ACC112 (cell line): ENCODE measurements at regions not wholly inside any gene's neighbourhood (a gene's known extent, or its start where the extent isn't known, plus 50 kb on each side); places are given as distances from the start of the nearest gene placed in this dataset.

Source experiments
- H2AFZ ChIP-seq: fragments of 200-600 bp; sonication (generic); one replicate; pipeline ENCODE4 v1.6.0; 2017; ENCODE audit warnings: antibody characterized with exemption, low read length; ENCODE audit not compliant: unreplicated experiment
- H3K27ac ChIP-seq: fragments of 200-600 bp; sonication (generic); 2 replicates; pipeline ENCODE4 v1.5.1; 2014; ENCODE audit warnings: low read depth, mild to moderate bottlenecking, antibody characterized with exemption, low read length, moderate library complexity
- H3K27me3 ChIP-seq: fragments of 200-600 bp; sonication (generic); 2 replicates; pipeline ENCODE4 v1.6.1; 2014; ENCODE audit warnings: mild to moderate bottlenecking, antibody characterized with exemption, low read length, moderate library complexity, mixed read lengths; ENCODE audit not compliant: insufficient read depth
- H3K36me3 ChIP-seq: fragments of 200-600 bp; sonication (generic); 2 replicates; pipeline ENCODE4 v1.6.1; 2016; ENCODE audit warnings: mild to moderate bottlenecking, antibody characterized with exemption, low read length, moderate library complexity, mixed read lengths; ENCODE audit not compliant: insufficient read depth
- H3K4me1 ChIP-seq: fragments of 200-600 bp; sonication (generic); one replicate; pipeline ENCODE4 v1.6.1; 2016; ENCODE audit warnings: low read length, mixed read lengths; ENCODE audit not compliant: insufficient read depth, unreplicated experiment, control insufficient read depth
- H3K4me3 ChIP-seq: fragments of 200-600 bp; sonication (generic); 2 replicates; pipeline ENCODE4 v1.5.1; 2014; ENCODE audit warnings: mild to moderate bottlenecking, low read depth, low read length
- H3K79me2 ChIP-seq: fragments of 200-600 bp; sonication (generic); one replicate; pipeline ENCODE4 v1.6.0; 2016; ENCODE audit warnings: low read length; ENCODE audit not compliant: control insufficient read depth, unreplicated experiment, insufficient read depth

DNA sequence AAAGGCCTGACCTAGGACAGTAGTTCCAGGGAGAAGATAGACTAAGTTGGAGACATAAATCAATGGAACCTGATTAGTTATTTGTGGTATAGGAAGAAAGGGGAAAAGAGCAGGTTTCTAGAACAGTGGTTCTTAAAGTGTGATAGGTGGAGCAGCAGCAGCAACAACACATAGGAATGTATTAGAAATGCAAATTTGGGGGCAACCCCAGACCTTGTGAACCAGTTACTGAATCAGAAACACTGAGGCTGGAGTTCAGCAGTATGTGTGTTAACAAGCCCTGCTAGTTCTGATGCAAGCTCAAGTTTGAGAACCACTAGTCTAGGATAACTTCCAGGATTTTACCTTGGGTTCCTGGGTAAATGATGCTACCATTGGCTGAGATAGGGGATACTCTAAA lies 308.7 kb downstream of the EMP1 start:
- Histone ChIP-seq H2AFZ (no peak overlapping the region), H3K4me1 (no peaks in the 10 kb centered on the region), H3K27me3 (0 out of 2 replicates have a peak, but pooled peaks cover 11% of the 10 kb centered on the region), H3K27ac (no peak overlapping the region), H3K36me3 (no peaks in the 10 kb centered on the region), H3K4me3 (no peak overlapping the region), H3K79me2 (no peaks in the 10 kb centered on the region)

DNA sequence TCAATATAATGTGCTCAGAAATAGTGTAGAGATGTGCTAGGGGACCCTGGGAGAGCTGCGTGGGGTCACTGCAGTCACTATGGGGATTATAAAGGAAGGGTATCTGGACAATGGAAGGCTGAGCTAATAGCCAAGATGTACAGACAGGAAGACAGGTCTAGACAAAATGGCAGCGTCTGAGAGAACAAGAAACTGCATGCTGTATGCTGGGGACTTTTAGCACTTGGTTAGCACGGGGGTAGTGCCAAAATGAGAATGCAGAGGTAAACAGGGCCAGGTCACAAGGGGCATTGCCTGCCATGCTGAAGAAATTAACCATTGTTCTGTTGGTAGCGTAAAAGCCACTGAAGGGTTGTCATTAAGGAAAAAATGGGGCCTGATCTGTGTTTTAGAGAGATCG lies 308.2 kb downstream of the EMP1 start:
- Histone ChIP-seq H2AFZ (no peak overlapping the region), H3K27ac (no peak overlapping the region)

DNA sequence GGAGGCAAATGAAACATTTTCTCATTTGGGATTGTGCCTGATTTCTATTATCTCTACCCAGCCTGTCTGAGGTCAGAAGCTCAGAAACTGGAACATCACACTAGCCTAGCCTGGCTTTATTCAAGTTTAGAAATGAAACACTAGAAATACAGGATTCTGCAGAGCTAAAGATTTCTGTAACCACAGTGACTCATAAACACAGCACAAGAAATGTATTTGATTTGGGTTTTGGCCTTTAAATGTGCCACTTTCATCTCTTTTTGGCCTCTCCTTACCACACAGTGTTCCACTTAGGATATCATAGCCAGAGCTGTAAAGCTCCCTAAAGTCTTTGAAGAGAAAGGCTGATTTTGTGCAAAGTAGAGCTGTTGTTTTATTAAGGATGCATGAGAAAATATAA lies 307.5 kb downstream of the EMP1 start:
- Histone ChIP-seq H3K4me1 (no peaks in the 10 kb centered on the region), H3K4me3 (no peak overlapping the region), H3K36me3 (no peaks in the 10 kb centered on the region), H3K79me2 (no peaks in the 10 kb centered on the region), H3K27ac (no peak overlapping the region), H3K27me3 (peaks cover 6% of the 10 kb centered on the region), H2AFZ (no peak overlapping the region)

More for the DNA sequence above, 308.2 kb downstream of the EMP1 start:
- no peaks in the 10 kb centered on the region for H3K36me3 ChIP-seq
- H3K27me3 ChIP-seq, result peaks cover 6% of the 10 kb centered on the region; the same call in 1 of the 2 replicates
- no peak overlapping the region for H3K4me3 ChIP-seq
- no peaks in the 10 kb centered on the region for H3K79me2 ChIP-seq
- H3K4me1 ChIP-seq, result no peaks in the 10 kb centered on the region

DNA sequence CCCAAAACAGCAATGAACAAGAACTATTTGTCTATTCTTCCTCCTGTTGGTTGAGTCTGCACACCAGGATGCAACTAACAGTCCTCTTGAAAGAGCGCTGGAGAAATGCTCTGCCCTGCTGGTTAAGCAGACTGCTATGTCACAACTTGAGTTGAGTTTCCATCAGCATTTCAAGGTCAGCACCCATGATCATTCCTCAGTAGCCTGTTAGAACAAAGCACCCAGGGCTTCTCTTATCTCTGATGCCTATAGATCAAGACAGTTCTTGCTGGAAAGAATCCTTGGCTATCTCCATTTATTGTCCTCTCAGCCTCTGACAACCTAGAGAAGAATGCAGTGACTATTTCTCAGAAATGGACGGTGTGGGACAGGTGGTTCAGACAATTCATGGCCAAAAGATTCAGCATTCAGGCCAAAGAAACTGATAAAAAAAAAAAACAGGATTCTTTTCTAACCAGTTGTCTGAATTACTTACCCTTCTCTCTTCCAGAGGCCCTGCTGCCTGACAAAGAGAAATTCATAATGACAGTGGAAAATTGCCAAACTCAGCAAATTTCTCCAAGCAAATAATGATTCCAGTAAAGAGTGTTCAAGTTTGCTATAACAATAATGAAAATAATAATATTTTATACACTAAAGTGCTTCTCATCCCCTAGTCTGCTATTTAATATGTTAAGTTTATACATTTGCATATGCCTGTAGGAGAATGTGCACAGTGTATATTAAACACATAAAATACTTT lies 306.7 kb downstream of the EMP1 start:
- H3K79me2 ChIP-seq, result no peaks in the 10 kb centered on the region
- H3K36me3 ChIP-seq, result no peaks in the 10 kb centered on the region
- H2AFZ ChIP-seq, result no peak overlapping the region
- H3K27me3 ChIP-seq, result peaks cover 9% of the 10 kb centered on the region
- no peaks in the 10 kb centered on the region for H3K4me1 ChIP-seq
- no peak overlapping the region for H3K27ac ChIP-seq
- H3K4me3 ChIP-seq, result no peak overlapping the region

DNA sequence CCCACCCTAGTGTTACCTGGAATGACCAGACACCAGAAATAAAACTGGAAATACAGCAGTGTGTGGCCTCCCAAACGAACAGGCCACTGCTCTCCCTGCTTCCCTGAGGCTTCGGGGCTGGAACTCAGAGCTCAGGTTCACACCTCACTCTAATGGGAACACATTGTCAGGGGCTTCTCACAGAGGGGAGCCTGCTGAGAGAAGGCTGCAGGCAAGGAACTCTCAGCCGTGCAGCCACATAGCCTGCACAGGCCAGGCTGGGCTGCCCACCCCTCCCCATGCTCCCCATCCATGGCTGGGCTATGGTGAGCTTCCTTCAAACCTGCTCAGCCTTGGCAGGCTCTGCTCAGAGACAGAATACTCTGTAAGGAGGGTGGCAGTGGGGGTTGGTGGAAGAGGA lies 302.5 kb downstream of the EMP1 start:
- Histone ChIP-seq H2AFZ (no peak overlapping the region), H3K4me3 (no peak overlapping the region), H3K36me3 (no peaks in the 10 kb centered on the region)

DNA sequence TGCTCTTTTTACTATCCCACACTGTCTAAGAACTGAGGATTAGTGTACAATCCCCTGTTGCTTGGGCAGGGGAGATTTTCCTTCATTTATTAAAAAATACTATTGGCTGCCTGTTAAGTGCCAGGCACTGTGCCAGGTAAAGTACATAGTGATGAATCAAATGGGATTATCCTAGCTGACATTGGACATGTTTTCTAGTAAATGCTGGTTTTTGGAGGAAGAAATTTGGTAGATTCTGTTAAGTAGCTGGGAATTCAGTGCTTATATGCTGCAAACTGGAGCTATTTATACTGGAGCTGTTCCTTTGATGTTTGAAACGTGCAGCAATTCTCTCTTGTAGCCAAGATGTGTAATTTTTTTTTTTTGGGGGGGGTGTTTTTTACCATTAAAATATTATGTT lies 299.6 kb downstream of the EMP1 start:
- H2AFZ ChIP-seq, result no peak overlapping the region
- no peak overlapping the region for H3K4me3 ChIP-seq
- no peaks in the 10 kb centered on the region for H3K79me2 ChIP-seq
- no peak overlapping the region for H3K27ac ChIP-seq
- H3K27me3 ChIP-seq, result peaks cover 32% of the 10 kb centered on the region
- no peaks in the 10 kb centered on the region for H3K4me1 ChIP-seq
- H3K36me3 ChIP-seq, result no peaks in the 10 kb centered on the region

More for the DNA sequence above, 302.5 kb downstream of the EMP1 start:
- Histone ChIP-seq H3K27me3 (peaks cover 29% of the 10 kb centered on the region), H3K4me1 (no peaks in the 10 kb centered on the region), H3K79me2 (no peaks in the 10 kb centered on the region), H3K27ac (no peak overlapping the region)

DNA sequence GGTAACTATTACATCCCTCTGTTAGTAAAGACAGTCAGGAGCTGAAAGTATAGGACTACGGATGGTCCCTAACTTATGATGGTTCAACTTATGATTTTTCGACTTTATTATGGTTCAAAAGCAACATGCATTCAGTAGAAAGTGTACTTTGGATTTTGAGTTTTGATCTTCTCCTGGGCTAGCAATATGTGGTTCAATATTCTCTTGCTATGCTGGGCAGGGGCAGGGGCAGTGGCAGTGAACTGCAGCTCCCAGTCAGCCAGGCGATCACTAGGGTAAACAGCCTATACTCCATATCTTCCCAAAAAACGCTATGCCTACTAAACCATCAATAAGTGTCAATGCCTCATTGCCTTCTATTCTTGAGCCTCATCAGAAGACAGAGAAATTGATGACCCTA lies 292.7 kb downstream of the EMP1 start:
- Histone ChIP-seq H3K36me3 (no peaks in the 10 kb centered on the region), H3K79me2 (no peaks in the 10 kb centered on the region), H2AFZ (no peak overlapping the region), H3K27ac (no peak overlapping the region), H3K4me1 (no peaks in the 10 kb centered on the region), H3K27me3 (peaks cover 5% of the 10 kb centered on the region; the same call in 1 of the 2 replicates), H3K4me3 (no peak overlapping the region)

DNA sequence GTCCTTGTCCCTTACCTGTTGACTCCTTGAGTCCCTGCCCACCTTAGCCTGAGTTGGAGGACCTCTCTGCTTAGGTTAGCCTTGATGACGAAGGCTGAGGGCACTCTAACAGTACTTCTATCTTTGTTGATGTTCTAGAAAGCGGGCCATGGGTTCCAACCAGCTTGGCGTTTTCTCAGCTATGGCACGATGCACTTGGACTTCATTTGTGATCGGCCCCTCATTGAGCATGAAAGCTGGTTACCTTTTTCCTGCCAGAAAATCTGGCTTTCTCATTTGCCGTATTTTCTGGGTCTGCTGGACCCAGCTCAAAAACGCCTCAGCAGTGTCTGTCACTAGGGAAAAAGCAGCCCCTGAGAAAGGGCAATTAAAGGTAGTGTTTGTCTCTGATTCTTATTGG lies 290.8 kb downstream of the EMP1 start:
- H3K4me3 ChIP-seq, result no peak overlapping the region
- no peaks in the 10 kb centered on the region for H3K79me2 ChIP-seq
- H3K27me3 ChIP-seq, result 0 out of 2 replicates have a peak, but pooled peaks cover 3% of the 10 kb centered on the region
- H3K36me3 ChIP-seq, result no peaks in the 10 kb centered on the region
- H3K4me1 ChIP-seq, result no peaks in the 10 kb centered on the region
- no peak overlapping the region for H3K27ac ChIP-seq
- no peak overlapping the region for H2AFZ ChIP-seq

DNA sequence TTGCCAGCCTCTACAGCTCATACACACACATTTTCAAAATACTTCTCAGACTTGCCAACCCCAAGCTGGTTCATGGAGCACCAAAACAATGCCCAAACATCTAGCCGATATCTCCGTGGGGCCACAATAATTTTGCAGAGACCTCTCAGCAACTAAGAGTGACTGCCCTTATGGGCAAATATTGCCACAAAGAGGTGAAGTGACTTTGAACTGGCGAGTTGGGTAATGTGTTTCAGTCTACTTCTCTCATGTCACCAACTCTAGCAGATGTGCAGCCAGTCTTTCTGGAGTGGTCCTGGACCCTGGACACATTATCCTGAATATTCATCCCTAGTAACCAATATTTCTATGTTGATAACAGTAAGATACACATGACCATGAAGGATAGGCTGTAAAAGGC lies 290.3 kb downstream of the EMP1 start:
- Histone ChIP-seq H3K36me3 (no peaks in the 10 kb centered on the region), H3K27ac (no peak overlapping the region), H2AFZ (no peak overlapping the region), H3K27me3 (0 out of 2 replicates have a peak, but pooled peaks cover 3% of the 10 kb centered on the region), H3K4me3 (no peak overlapping the region), H3K4me1 (no peaks in the 10 kb centered on the region), H3K79me2 (no peaks in the 10 kb centered on the region)

DNA sequence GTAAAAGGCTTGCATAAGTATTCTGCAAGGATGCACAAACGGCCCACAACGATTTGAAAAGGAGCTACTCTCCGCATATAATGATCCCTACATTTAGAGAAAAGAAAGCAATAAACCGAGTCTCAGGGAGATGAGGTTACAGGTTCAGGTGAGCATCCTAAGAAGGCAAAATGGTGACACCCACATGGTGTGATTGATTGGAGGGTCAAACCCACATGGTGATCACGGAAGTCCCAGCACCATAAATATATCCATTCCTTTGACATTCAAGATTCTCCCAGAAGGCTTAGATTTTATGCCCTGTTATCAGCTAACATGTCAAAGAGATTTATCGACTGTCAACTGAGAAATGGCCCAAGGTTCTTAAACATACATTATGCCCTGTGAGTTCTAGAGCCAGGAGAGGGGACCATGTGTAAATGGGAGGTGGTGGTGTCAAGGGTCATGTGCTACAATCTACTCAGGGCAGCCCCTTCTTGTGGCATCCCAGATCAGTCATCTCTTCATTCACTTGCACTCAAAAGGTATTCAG lies 282.2 kb downstream of the EMP1 start:
- Histone ChIP-seq H3K36me3 (no peaks in the 10 kb centered on the region), H3K27me3 (0 out of 2 replicates have a peak, but pooled peaks cover 20% of the 10 kb centered on the region), H3K4me1 (no peaks in the 10 kb centered on the region), H2AFZ (no peak overlapping the region), H3K27ac (no peak overlapping the region), H3K4me3 (no peak overlapping the region), H3K79me2 (no peaks in the 10 kb centered on the region)

DNA sequence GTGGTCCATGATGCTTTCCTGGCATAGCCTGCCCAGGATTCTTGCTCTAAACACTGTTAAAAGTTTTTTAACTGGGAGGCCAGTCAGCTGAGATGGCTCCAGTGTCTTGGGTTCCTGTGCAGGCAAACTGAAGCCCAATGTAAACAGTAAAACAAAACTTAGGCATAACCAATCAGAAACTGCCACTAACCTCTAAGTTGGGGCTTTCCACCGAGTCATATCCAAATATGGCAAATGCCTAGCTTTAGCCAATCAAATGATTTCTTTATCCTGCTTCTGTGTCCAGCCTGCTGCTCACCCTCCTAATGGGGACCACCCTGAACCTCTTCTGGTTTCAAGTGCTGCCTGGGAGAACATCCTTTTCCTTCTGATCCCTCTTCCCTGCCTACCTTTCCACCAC lies 277.9 kb downstream of the EMP1 start:
- H3K36me3 ChIP-seq, result no peaks in the 10 kb centered on the region
- no peaks in the 10 kb centered on the region for H3K79me2 ChIP-seq
- H3K4me3 ChIP-seq, result no peak overlapping the region
- no peak overlapping the region for H2AFZ ChIP-seq
- H3K27me3 ChIP-seq, result peaks cover 26% of the 10 kb centered on the region; the same call in 1 of the 2 replicates
- no peaks in the 10 kb centered on the region for H3K4me1 ChIP-seq
- H3K27ac ChIP-seq, result no peak overlapping the region
